NCI-H510A treated with DMSO at 0.1 percent for 48 hours (cell line): ENCODE measurements at regions not wholly inside any gene's neighbourhood (a gene's known extent, or its start where the extent isn't known, plus 50 kb on each side); places are given as distances from the start of the nearest gene placed in this dataset.
"Not testable (repeated sequence)": the region's sequence is repeated elsewhere in the genome, so short reads cannot be mapped to it uniquely, and the experiment has no call there.

ENCODE experiments used
- DNase-seq: peaks from one replicate; lab custom pipeline; 2025; lab: John Stamatoyannopoulos, UW

- peak; percentile 53 for DNase-seq
These were observed 425.9 kb downstream of the TMEM135 start for GRCh38 chr11:87463486-87464102.

- no peak for DNase-seq
These were observed 424.4 kb downstream of the TMEM135 start for GRCh38 chr11:87462171-87462570.

GRCh38 chr11:87460842-87461637 lies 423.3 kb downstream of the TMEM135 start:
- no peak for DNase-seq

- no peak for DNase-seq
These were observed 422.5 kb downstream of the TMEM135 start for GRCh38 chr11:87460279-87460678.

GRCh38 chr11:87459351-87459750 lies 421.6 kb downstream of the TMEM135 start:
- no peak for DNase-seq

GRCh38 chr11:87456499-87456898 lies 418.8 kb downstream of the TMEM135 start:
- no peak for DNase-seq

GRCh38 chr11:87455180-87455579 lies 417.4 kb downstream of the TMEM135 start:
- no peak for DNase-seq

GRCh38 chr11:87454241-87454640 lies 416.5 kb downstream of the TMEM135 start:
- DNase-seq, result no peak

GRCh38 chr11:87453531-87454089 lies 415.9 kb downstream of the TMEM135 start:
- DNase-seq, result peak; percentile 21

- not testable (repeated sequence) for DNase-seq
These were observed 414.3 kb downstream of the TMEM135 start for GRCh38 chr11:87452025-87452424.

- DNase-seq, result no peak
These were observed 413.7 kb downstream of the TMEM135 start for GRCh38 chr11:87451395-87451794.

- DNase-seq, result no peak
These were observed 409.9 kb downstream of the TMEM135 start for GRCh38 chr11:87447606-87448005.

- no peak for DNase-seq
These were observed 407.3 kb downstream of the TMEM135 start for GRCh38 chr11:87444993-87445392.

GRCh38 chr11:87443707-87444106 lies 406.0 kb downstream of the TMEM135 start:
- DNase-seq, result no peak

GRCh38 chr11:87440076-87440770 lies 402.5 kb downstream of the TMEM135 start:
- DNase-seq, result no peak

GRCh38 chr11:87438416-87438815 lies 400.7 kb downstream of the TMEM135 start:
- no peak for DNase-seq

GRCh38 chr11:87437844-87438223 lies 400.1 kb downstream of the TMEM135 start:
- no peak for DNase-seq

- DNase-seq, result no peak
These were observed 399.6 kb downstream of the TMEM135 start for GRCh38 chr11:87437133-87437843.

- DNase-seq, result no peak
These were observed 394.3 kb downstream of the TMEM135 start for GRCh38 chr11:87432022-87432421.

GRCh38 chr11:87431392-87431791 lies 393.7 kb downstream of the TMEM135 start:
- DNase-seq, result no peak

- DNase-seq, result no peak
These were observed 393.1 kb downstream of the TMEM135 start for GRCh38 chr11:87430821-87431220.

GRCh38 chr11:87429996-87430395 lies 392.3 kb downstream of the TMEM135 start:
- DNase-seq, result no peak
